H9 (cell line): ENCODE measurements at regions not wholly inside any gene's neighbourhood (a gene's known extent, or its start where the extent isn't known, plus 50 kb on each side); places are given as distances from the start of the nearest gene placed in this dataset.

ENCODE experiments used
- DNase-seq: peaks from one replicate; pipeline ENCODE4 v3.0.0-alpha.2; 2017
- H2AFZ ChIP-seq: one replicate; pipeline ENCODE4 v1.6.1; 2013; ENCODE audit warnings: mild to moderate bottlenecking, low read length, control low read depth, moderate library complexity
- H2AK5ac ChIP-seq: 2 replicates; pipeline ENCODE4 v1.6.1; 2013; ENCODE audit warnings: low read length, control low read depth, mixed read lengths; ENCODE audit not compliant: insufficient read length
- H2BK120ac ChIP-seq: one replicate; pipeline ENCODE4 v1.6.1; 2013; ENCODE audit warnings: low read depth, mild to moderate bottlenecking, low read length, control low read depth, inconsistent platforms; ENCODE audit not compliant: poor library complexity, severe bottlenecking
- H2BK12ac ChIP-seq: 2 replicates; pipeline ENCODE4 v1.6.1; 2013; ENCODE audit warnings: low read length, control low read depth, mixed read lengths, low read depth; ENCODE audit not compliant: insufficient read length
- H2BK15ac ChIP-seq: 2 replicates; pipeline ENCODE4 v1.6.1; 2013; ENCODE audit warnings: low read depth, low read length, control low read depth
- H2BK20ac ChIP-seq: one replicate; pipeline ENCODE4 v1.6.1; 2013; ENCODE audit warnings: low read depth, mild to moderate bottlenecking, low read length, control low read depth, inconsistent platforms; ENCODE audit not compliant: poor library complexity, severe bottlenecking
- H2BK5ac ChIP-seq: 2 replicates; pipeline ENCODE4 v1.6.1; 2013; ENCODE audit warnings: low read length, control low read depth, mixed read lengths; ENCODE audit not compliant: insufficient read length
- H3K14ac ChIP-seq: 2 replicates; pipeline ENCODE4 v1.6.1; 2013; ENCODE audit warnings: low read length, control low read depth; ENCODE audit not compliant: insufficient read depth
- H3K18ac ChIP-seq: 2 replicates; pipeline ENCODE4 v1.6.1; 2013; ENCODE audit warnings: low read depth, mild to moderate bottlenecking, mixed read lengths, low read length, control low read depth; ENCODE audit not compliant: insufficient read length
- H3K23ac ChIP-seq: 2 replicates; pipeline ENCODE4 v1.6.1; 2013; ENCODE audit warnings: low read length, control low read depth, mixed read lengths, low read depth; ENCODE audit not compliant: insufficient read length
- H3K23me2 ChIP-seq: 2 replicates; pipeline ENCODE4 v1.6.1; 2013; ENCODE audit warnings: low read depth, mild to moderate bottlenecking, mixed read lengths, low read length, control low read depth; ENCODE audit not compliant: insufficient read length, poor library complexity, severe bottlenecking
- H3K27ac ChIP-seq: 2 replicates; pipeline ENCODE4 v1.5.1; 2013; ENCODE audit warnings: low read length, control low read depth, mixed read lengths, low read depth; ENCODE audit not compliant: insufficient read length
- H3K27me3 ChIP-seq: 2 replicates; pipeline ENCODE4 v1.6.1; 2013; ENCODE audit warnings: low read length, control low read depth, inconsistent platforms; ENCODE audit not compliant: insufficient read depth
- H3K4ac ChIP-seq: 2 replicates; pipeline ENCODE4 v1.6.1; 2013; ENCODE audit warnings: low read depth, mild to moderate bottlenecking, control low read depth, inconsistent platforms, low read length, moderate library complexity
- H3K4me1 ChIP-seq: 2 replicates; pipeline ENCODE4 v1.6.1; 2013; ENCODE audit warnings: low read length, control low read depth, inconsistent platforms; ENCODE audit not compliant: insufficient read depth
- H3K4me2 ChIP-seq: 2 replicates; pipeline ENCODE4 v1.6.1; 2013; ENCODE audit warnings: low read length, control low read depth, mixed read lengths; ENCODE audit not compliant: insufficient read length, insufficient read depth
- H3K56ac ChIP-seq: 2 replicates; pipeline ENCODE4 v1.6.1; 2013; ENCODE audit warnings: low read depth, mild to moderate bottlenecking, mixed read lengths, low read length, control low read depth; ENCODE audit not compliant: insufficient read length
- H3K79me1 ChIP-seq: 2 replicates; pipeline ENCODE4 v1.6.1; 2013; ENCODE audit warnings: low read depth, mild to moderate bottlenecking, moderate library complexity, low read length, control low read depth, inconsistent platforms; ENCODE audit not compliant: insufficient read depth, poor library complexity, severe bottlenecking
- H3K79me2 ChIP-seq: 2 replicates; pipeline ENCODE4 v1.6.1; 2013; ENCODE audit warnings: low read length, control low read depth, inconsistent platforms; ENCODE audit not compliant: insufficient read depth
- H3K9ac ChIP-seq: 2 replicates; pipeline ENCODE4 v1.6.1; 2013; ENCODE audit warnings: low read length, control low read depth, mixed read lengths; ENCODE audit not compliant: insufficient read length; ENCODE audit errors: extremely low read depth
- H3K9me3 ChIP-seq: one replicate; pipeline ENCODE4 v1.6.1; 2013; ENCODE audit warnings: low read depth, low read length, inconsistent platforms; ENCODE audit not compliant: control insufficient read depth
- H3T11ph ChIP-seq: one replicate; pipeline ENCODE4 v1.6.1; 2013; ENCODE audit warnings: mild to moderate bottlenecking, low read length, control low read depth, inconsistent platforms
- H4K20me1 ChIP-seq: one replicate; pipeline ENCODE4 v1.6.1; 2013; ENCODE audit not compliant: control insufficient read depth, insufficient read length, insufficient read depth
- H4K5ac ChIP-seq: 2 replicates; pipeline ENCODE4 v1.6.1; 2013; ENCODE audit warnings: low read depth, mild to moderate bottlenecking, mixed read lengths, low read length, control low read depth; ENCODE audit not compliant: insufficient read length
- H4K8ac ChIP-seq: replicated peaks from 2 replicates; pipeline ENCODE4 v1.6.1; 2013; ENCODE audit warnings: low read length, control low read depth, mixed read lengths, low read depth; ENCODE audit not compliant: insufficient read length
- H4K91ac ChIP-seq: 2 replicates; pipeline ENCODE4 v1.6.1; 2013; ENCODE audit warnings: low read depth, mild to moderate bottlenecking, moderate library complexity, mixed read lengths, low read length, control low read depth; ENCODE audit not compliant: insufficient read length
- H3K27ac Mint-ChIP-seq, 3 experiments: 2 replicates in 2 of 3; 3 replicates in 1 of 3; pipeline ENCODE4 v1.8.0; 2020 to 2021; ENCODE audit warnings: mixed read lengths in 3 of 3, mild to moderate bottlenecking in 1 of 3, moderate library complexity in 1 of 3
- H3K27me3 Mint-ChIP-seq: 2 replicates; pipeline ENCODE4 v1.8.0; 2021; ENCODE audit warnings: low read depth, mild to moderate bottlenecking, moderate library complexity, mixed read lengths
- H3K36me3 Mint-ChIP-seq, 3 experiments: 2 replicates in 2 of 3; 3 replicates in 1 of 3; pipeline ENCODE4 v1.8.0; 2020 to 2021; ENCODE audit warnings: low read depth in 3 of 3, mixed read lengths in 3 of 3; ENCODE audit not compliant: insufficient read depth in 1 of 3
- H3K4me1 Mint-ChIP-seq, 2 experiments: 2 replicates each; pipeline ENCODE4 v1.8.0; 2020; ENCODE audit warnings: mixed read lengths in 2 of 2
- H3K4me3 Mint-ChIP-seq, 2 experiments: 2 replicates in 1 of 2; 3 replicates in 1 of 2; pipeline ENCODE4 v1.8.0; 2020 to 2021; ENCODE audit warnings: mild to moderate bottlenecking in 2 of 2, mixed read lengths in 2 of 2, moderate library complexity in 1 of 2
- H3K9me3 Mint-ChIP-seq, 2 experiments: 2 replicates in 1 of 2; 3 replicates in 1 of 2; pipeline ENCODE4 v1.8.0; 2020; ENCODE audit warnings: mild to moderate bottlenecking in 2 of 2, mixed read lengths in 2 of 2, moderate library complexity in 1 of 2
- WGBS: extraction: QIAGEN DNeasy Blood & Tissue Kit; methylation state at CpG from one replicate; pipeline ENCODE4 v1.1.7; 2013; ENCODE audit warnings: missing lambda C conversion rate, low lambda C conversion rate, mixed read lengths; ENCODE audit not compliant: insufficient read length; ENCODE audit errors: extremely low coverage; 5-methylcytosine and 5-hydroxymethylcytosine counted together
- TF ChIP-seq, protein P1 (sequence below): fragments of 200-600 bp; sonication (generic); conservative IDR thresholded peaks from 3 replicates; pipeline ENCODE4 v1.8.0; 2021; ENCODE audit warnings: antibody characterized with exemption, mild to moderate bottlenecking

- Histone ChIP-seq H3K9me3 (no peaks in the 10 kb centered on the region), H2BK5ac (no peak overlapping the region), H2BK20ac (no peak overlapping the region), H3K23ac (no peak overlapping the region), H3K4ac (no peak overlapping the region), H4K5ac (no peak overlapping the region), H3K56ac (no peak overlapping the region), H2BK120ac (no peak overlapping the region), H3K9ac (no peak overlapping the region), H3K4me1 (no peaks in the 10 kb centered on the region), H3K14ac (no peak overlapping the region), H3K27me3 (no peaks in the 10 kb centered on the region), H3K79me1 (no peaks in the 10 kb centered on the region), H3K4me2 (no peak overlapping the region), H4K91ac (no peak overlapping the region), H3K18ac (no peak overlapping the region), H2AK5ac (no peak overlapping the region), H3K27ac (no peak overlapping the region), H4K20me1 (no peaks in the 10 kb centered on the region), H4K8ac (no peak overlapping the region), H2AFZ (no peak overlapping the region), H3K79me2 (no peaks in the 10 kb centered on the region), H3T11ph (no peak overlapping the region), H2BK15ac (no peak overlapping the region), H3K23me2 (no peaks in the 10 kb centered on the region), H2BK12ac (no peak overlapping the region)
- Mint-ChIP-seq H3K9me3 (peaks cover 8 to 10% of the 10 kb centered on the region in 2 experiments; a peak in 3 of 5 replicates), H3K4me1 (peaks cover 10 to 15% of the 10 kb centered on the region in 2 experiments), H3K36me3 (no peaks in the 10 kb centered on the region; a peak in 2 of 7 replicates), H3K4me3 (no peak overlapping the region), H3K27me3 (peaks cover 5% of the 10 kb centered on the region; the same call in 1 of the 2 replicates), H3K27ac (no peak overlapping the region)
- TF ChIP-seq, protein P1, sequence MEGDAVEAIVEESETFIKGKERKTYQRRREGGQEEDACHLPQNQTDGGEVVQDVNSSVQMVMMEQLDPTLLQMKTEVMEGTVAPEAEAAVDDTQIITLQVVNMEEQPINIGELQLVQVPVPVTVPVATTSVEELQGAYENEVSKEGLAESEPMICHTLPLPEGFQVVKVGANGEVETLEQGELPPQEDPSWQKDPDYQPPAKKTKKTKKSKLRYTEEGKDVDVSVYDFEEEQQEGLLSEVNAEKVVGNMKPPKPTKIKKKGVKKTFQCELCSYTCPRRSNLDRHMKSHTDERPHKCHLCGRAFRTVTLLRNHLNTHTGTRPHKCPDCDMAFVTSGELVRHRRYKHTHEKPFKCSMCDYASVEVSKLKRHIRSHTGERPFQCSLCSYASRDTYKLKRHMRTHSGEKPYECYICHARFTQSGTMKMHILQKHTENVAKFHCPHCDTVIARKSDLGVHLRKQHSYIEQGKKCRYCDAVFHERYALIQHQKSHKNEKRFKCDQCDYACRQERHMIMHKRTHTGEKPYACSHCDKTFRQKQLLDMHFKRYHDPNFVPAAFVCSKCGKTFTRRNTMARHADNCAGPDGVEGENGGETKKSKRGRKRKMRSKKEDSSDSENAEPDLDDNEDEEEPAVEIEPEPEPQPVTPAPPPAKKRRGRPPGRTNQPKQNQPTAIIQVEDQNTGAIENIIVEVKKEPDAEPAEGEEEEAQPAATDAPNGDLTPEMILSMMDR: no peak
- no peak for DNase-seq
- no CpG with 5 or more reads among the region's 5 CpGs for WGBS
Measured at GRCh38 chr10:44023517-44023916, 361.4 kb downstream of the CXCL12 start.
